Natural killer cell (primary cell): ENCODE measurements at regions not wholly inside any gene's neighbourhood (a gene's known extent, or its start where the extent isn't known, plus 50 kb on each side); places are given as distances from the start of the nearest gene placed in this dataset.
A peak's percentile ranks its signal among the peaks of the same experiment; 100 is the strongest.

ENCODE experiments used
- ATAC-seq, 3 donors: fragments of 150-1000 bp in 2 of 3; fragments of 200-7000 bp in 1 of 3; cut with Tn5 transposase; 1 replicate in 1 of 3; 2 replicates in 2 of 3; pipeline ENCODE4 v1.10.0; 2021; ENCODE audit warnings: mild to moderate bottlenecking in 2 of 3, moderate library complexity in 2 of 3
- DNase-seq, 2 donors: peaks; one replicate each; pipeline versions ENCODE4 v3.0.0 to v3.0.0-alpha.2; 2013 to 2021; ENCODE audit warnings: mixed read lengths in 1 of 2
- H3K27ac ChIP-seq: one replicate; pipeline ENCODE4 v1.5.1; 2013; ENCODE audit warnings: mild to moderate bottlenecking, low read length
- H3K27me3 ChIP-seq: one replicate; pipeline ENCODE4 v1.6.1; 2013; ENCODE audit warnings: low read length; ENCODE audit not compliant: control insufficient read depth, insufficient read depth
- H3K36me3 ChIP-seq: one replicate; pipeline ENCODE4 v1.6.1; 2013; ENCODE audit warnings: low read length; ENCODE audit not compliant: control insufficient read depth, insufficient read depth
- H3K4me1 ChIP-seq: one replicate; pipeline ENCODE4 v1.6.1; 2013; ENCODE audit warnings: low read length; ENCODE audit not compliant: control insufficient read depth, insufficient read depth
- H3K4me3 ChIP-seq: one replicate; pipeline ENCODE4 v1.5.1; 2013; ENCODE audit warnings: low read length
- H3K9me3 ChIP-seq: one replicate; pipeline ENCODE4 v1.6.1; 2013; ENCODE audit warnings: low read length; ENCODE audit not compliant: control insufficient read depth, insufficient read depth
- H3K27ac Mint-ChIP-seq, 2 donors: one replicate each; pipeline ENCODE4 v1.8.0; 2022; ENCODE audit warnings: mild to moderate bottlenecking in 2 of 2, mixed read lengths in 2 of 2, moderate library complexity in 1 of 2
- H3K27me3 Mint-ChIP-seq, 2 donors: one replicate each; pipeline ENCODE4 v1.8.0; 2022; ENCODE audit warnings: low read depth in 2 of 2, mixed read lengths in 2 of 2
- H3K36me3 Mint-ChIP-seq: one replicate; pipeline ENCODE4 v1.8.0; 2022; ENCODE audit warnings: mixed read lengths
- H3K4me1 Mint-ChIP-seq, 2 donors: one replicate each; pipeline ENCODE4 v1.8.0; 2022; ENCODE audit warnings: mixed read lengths in 2 of 2
- H3K4me3 Mint-ChIP-seq: one replicate; pipeline ENCODE4 v1.8.0; 2022; ENCODE audit warnings: mild to moderate bottlenecking, moderate library complexity, mixed read lengths
- H3K9me3 Mint-ChIP-seq, 2 donors: one replicate each; pipeline ENCODE4 v1.8.0; 2022; ENCODE audit warnings: mixed read lengths in 2 of 2
- CTCF ChIP-seq: fragments of 200-600 bp; IDR thresholded peaks from one replicate; pipeline ENCODE4 v1.8.0; 2022; ENCODE audit warnings: antibody characterized with exemption
- WGBS: methylation state at CpG from one replicate; pipeline ENCODE4 v1.1.7; 2013; ENCODE audit warnings: missing lambda C conversion rate; ENCODE audit not compliant: insufficient coverage; 5-methylcytosine and 5-hydroxymethylcytosine counted together
- intact Hi-C: fragments of 100-400 bp; cut with micrococcal nuclease; formaldehyde crosslinking; loops from one replicate; pipeline ENCODE4 v1.14.2; 2022

GRCh38 chr2:226649871-226650660 lies 149.6 kb downstream of the IRS1 start:
- no peak overlapping the region for H3K27ac Mint-ChIP-seq
- Histone ChIP-seq H3K9me3 (peaks cover 6% of the 10 kb centered on the region), H3K36me3 (no peaks in the 10 kb centered on the region), H3K4me3 (no peak overlapping the region), H3K27me3 (peaks cover 2% of the 10 kb centered on the region), H3K4me1 (peaks cover 9% of the 10 kb centered on the region), H3K27ac (no peak overlapping the region)
- no peaks in the 10 kb centered on the region for H3K9me3 Mint-ChIP-seq
- 5% methylated on average over 13 of the region's 13 CpGs for WGBS
- DNase-seq (peak in 1 of 2 donors; percentile 55), ATAC-seq (peak in 1 of 3 donors; percentile 48)
- H3K27me3 Mint-ChIP-seq = peaks cover 3 to 9% of the 10 kb centered on the region in 2 donors
- H3K36me3 Mint-ChIP-seq = no peaks in the 10 kb centered on the region
- H3K4me1 Mint-ChIP-seq = no peaks in the 10 kb centered on the region
- H3K4me3 Mint-ChIP-seq = no peak overlapping the region
- no peak for TF ChIP-seq CTCF
- intact Hi-C loops = no loop called here

- H3K9me3 ChIP-seq = peaks cover 6% of the 10 kb centered on the region
- no peak overlapping the region for H3K4me3 ChIP-seq
- H3K36me3 ChIP-seq = no peaks in the 10 kb centered on the region
- H3K27ac Mint-ChIP-seq = no peak overlapping the region
- no peak overlapping the region for H3K27ac ChIP-seq
- ATAC-seq (no peak), DNase-seq (no peak)
- no peak for TF ChIP-seq CTCF
- H3K4me3 Mint-ChIP-seq = no peak overlapping the region
- H3K4me1 ChIP-seq = peaks cover 9% of the 10 kb centered on the region
- H3K4me1 Mint-ChIP-seq = no peaks in the 10 kb centered on the region
- peaks cover 3 to 9% of the 10 kb centered on the region in 2 donors for H3K27me3 Mint-ChIP-seq
- peaks cover 2% of the 10 kb centered on the region for H3K27me3 ChIP-seq
- H3K36me3 Mint-ChIP-seq = no peaks in the 10 kb centered on the region
- H3K9me3 Mint-ChIP-seq = no peaks in the 10 kb centered on the region
- 97% methylated on average over 10 of the region's 10 CpGs for WGBS
- intact Hi-C loops = no loop called here
These were observed 150.4 kb downstream of the IRS1 start for GRCh38 chr2:226649201-226649600.

- Mint-ChIP-seq H3K9me3 (no peaks in the 10 kb centered on the region), H3K36me3 (no peaks in the 10 kb centered on the region), H3K4me1 (no peaks in the 10 kb centered on the region), H3K4me3 (no peak overlapping the region), H3K27me3 (peaks cover 3 to 9% of the 10 kb centered on the region in 2 donors), H3K27ac (no peak overlapping the region)
- Histone ChIP-seq H3K9me3 (peaks cover 6% of the 10 kb centered on the region), H3K27ac (no peak overlapping the region), H3K27me3 (peaks cover 2% of the 10 kb centered on the region), H3K36me3 (no peaks in the 10 kb centered on the region), H3K4me1 (peaks cover 9% of the 10 kb centered on the region), H3K4me3 (no peak overlapping the region)
- ATAC-seq (no peak), DNase-seq (no peak)
- intact Hi-C loops = no loop called here
- no peak for TF ChIP-seq CTCF
- WGBS = 84% methylated on average over 28 of the region's 28 CpGs
These were observed 151.8 kb downstream of the IRS1 start for GRCh38 chr2:226647621-226648518.
